Ascending aorta (tissue), 2 donors: ENCODE measurements at regions not wholly inside any gene's neighbourhood (a gene's known extent, or its start where the extent isn't known, plus 50 kb on each side); places are given as distances from the start of the nearest gene placed in this dataset.

ENCODE experiments used
- DNase-seq, 2 donors: peaks; one replicate each; pipeline ENCODE4 v3.0.0-alpha.2; 2019; ENCODE audit warnings: low spot score in 2 of 2
- H3K27ac ChIP-seq, 2 donors: fragments of 200-600 bp; sonication (generic); one replicate each; pipeline ENCODE4 v1.5.1; 2016 to 2017; ENCODE audit warnings: mild to moderate bottlenecking in 1 of 2
- H3K27me3 ChIP-seq: fragments of 200-600 bp; sonication (generic); one replicate; pipeline ENCODE4 v1.5.1; 2017
- H3K36me3 ChIP-seq, 2 donors: fragments of 200-600 bp; sonication (generic); one replicate each; pipeline ENCODE4 v1.5.1; 2016
- H3K4me1 ChIP-seq, 2 donors: fragments of 200-600 bp; sonication (generic); one replicate each; pipeline ENCODE4 v1.5.1; 2016 to 2017; ENCODE audit warnings: mild to moderate bottlenecking in 1 of 2
- H3K4me3 ChIP-seq, 2 donors: fragments of 200-600 bp; sonication (generic); one replicate each; pipeline ENCODE4 v1.5.1; 2016 to 2017; ENCODE audit warnings: mild to moderate bottlenecking in 1 of 2
- H3K9me3 ChIP-seq, 2 donors: fragments of 200-600 bp; sonication (generic); one replicate each; pipeline ENCODE4 v1.5.1; 2016
- CTCF ChIP-seq, 3 experiments: fragments of 200-600 bp in 2 of 3; fragments of 450-650 bp in 1 of 3; sonication (generic) in 2 of 3; IDR thresholded peaks; one replicate each; pipeline ENCODE4 v1.5.1; 2016 to 2019; ENCODE audit warnings: antibody characterized with exemption in 3 of 3, mild to moderate bottlenecking in 1 of 3, moderate library complexity in 1 of 3
- intact Hi-C: fragments of 100-400 bp; cut with DNase I; formaldehyde crosslinking; loops from one replicate; pipeline ENCODE4 v1.15.1; 2023

GRCh38 chr13:44098559-44098958 is 218.9 kb downstream of the LACC1 start:
- TF ChIP-seq CTCF (IDR thresholded peaks at IDR 0.05): no peak
- Histone ChIP-seq H3K4me1 (no peaks in the 10 kb centered on the region), H3K9me3 (no peaks in the 10 kb centered on the region), H3K36me3 (no peaks in the 10 kb centered on the region), H3K27ac (no peak overlapping the region), H3K4me3 (no peak overlapping the region), H3K27me3 (no peaks in the 10 kb centered on the region)
- intact Hi-C loops: no loop called here
- DNase-seq: no peak

- Histone ChIP-seq H3K27ac (no peak overlapping the region), H3K27me3 (no peaks in the 10 kb centered on the region), H3K4me1 (peaks cover 7 to 8% of the 10 kb centered on the region in 2 donors), H3K4me3 (no peak overlapping the region), H3K9me3 (no peaks in the 10 kb centered on the region), H3K36me3 (no peaks in the 10 kb centered on the region)
- no peak for TF ChIP-seq CTCF (IDR thresholded peaks at IDR 0.05)
- intact Hi-C loops: no loop called here
- DNase-seq: no peak
Observed at GRCh38 chr13:44101347-44102083, 221.8 kb downstream of the LACC1 start.

DNA sequence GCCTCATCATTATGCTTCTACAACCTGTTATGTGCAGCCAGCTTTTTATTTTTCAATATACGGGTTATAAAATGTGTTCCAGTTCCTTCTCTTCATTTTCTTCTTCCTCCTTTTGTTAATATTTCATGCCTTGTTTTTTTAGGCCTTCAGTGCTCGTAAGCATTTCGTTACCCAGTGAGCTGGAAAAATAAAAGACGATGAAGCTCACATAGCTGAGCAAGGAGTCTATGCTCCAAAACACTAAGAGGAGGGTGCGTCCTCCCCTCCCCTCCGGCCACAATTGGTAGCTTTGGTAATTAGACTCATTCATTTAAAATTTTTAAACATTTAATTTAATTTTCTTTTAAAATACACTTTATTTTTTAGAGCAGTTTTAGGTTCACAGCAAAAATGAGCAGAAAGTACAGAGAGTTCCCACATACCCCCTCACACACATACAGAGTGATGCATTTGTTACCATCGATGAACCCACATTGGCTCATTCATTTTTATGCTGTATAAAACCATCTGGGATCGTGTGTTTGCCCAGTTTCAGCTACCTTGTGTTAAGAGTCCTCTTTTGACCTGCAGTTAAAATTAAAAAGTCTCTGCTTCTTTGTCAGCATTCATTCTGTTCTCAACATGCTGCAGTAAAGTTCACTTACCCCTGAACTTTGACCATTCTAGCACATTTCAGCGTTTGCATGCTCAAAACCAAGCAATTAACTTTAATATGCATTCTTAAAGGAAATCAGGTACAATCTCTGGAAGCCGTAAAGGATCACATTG is 223.9 kb downstream of the LACC1 start:
- intact Hi-C loops: no loop called here
- Histone ChIP-seq H3K27ac (no peak overlapping the region), H3K4me3 (no peak overlapping the region), H3K36me3 (no peaks in the 10 kb centered on the region), H3K27me3 (no peaks in the 10 kb centered on the region), H3K9me3 (no peaks in the 10 kb centered on the region), H3K4me1 (peaks cover 10 to 18% of the 10 kb centered on the region in 2 donors)
- no peak for TF ChIP-seq CTCF (IDR thresholded peaks at IDR 0.05)
- DNase-seq: no peak

DNA sequence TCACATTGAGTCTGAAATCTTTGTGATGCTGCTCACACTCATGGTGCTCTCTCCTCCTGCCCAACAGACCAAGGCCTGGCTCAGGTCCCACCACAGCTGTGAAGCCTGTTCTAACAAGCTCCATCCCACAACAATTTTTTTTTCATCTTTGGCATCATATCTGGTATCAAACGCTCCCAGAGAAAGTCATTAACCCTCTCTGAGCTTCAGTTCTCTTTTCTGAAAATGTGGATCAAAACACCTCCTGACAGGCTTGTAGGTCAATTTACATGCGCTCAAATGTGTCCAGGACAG is 224.4 kb downstream of the LACC1 start:
- no peak for DNase-seq
- peaks cover 10 to 18% of the 10 kb centered on the region in 2 donors for H3K4me1 ChIP-seq
- no peaks in the 10 kb centered on the region for H3K27me3 ChIP-seq
- no peaks in the 10 kb centered on the region for H3K36me3 ChIP-seq
- no peak for TF ChIP-seq CTCF (IDR thresholded peaks at IDR 0.05)
- no peaks in the 10 kb centered on the region for H3K9me3 ChIP-seq
- intact Hi-C loops: no loop called here
- no peak overlapping the region for H3K27ac ChIP-seq
- no peak overlapping the region for H3K4me3 ChIP-seq

- no peak for TF ChIP-seq CTCF (IDR thresholded peaks at IDR 0.05)
- DNase-seq: no peak
- intact Hi-C loops: no loop called here
- no peak overlapping the region for H3K4me3 ChIP-seq
- no peak overlapping the region for H3K27ac ChIP-seq
- H3K9me3 ChIP-seq: no peaks in the 10 kb centered on the region
- peaks cover 10 to 18% of the 10 kb centered on the region in 2 donors for H3K4me1 ChIP-seq
- H3K27me3 ChIP-seq: no peaks in the 10 kb centered on the region
- no peaks in the 10 kb centered on the region for H3K36me3 ChIP-seq
Observed at GRCh38 chr13:44104969-44105368, 225.3 kb downstream of the LACC1 start.
